Dedifferentiated amniotic fluid mesenchymal stem cell (primary cell): ENCODE measurements at regions not wholly inside any gene's neighbourhood (a gene's known extent, or its start where the extent isn't known, plus 50 kb on each side); places are given as distances from the start of the nearest gene placed in this dataset.

Source experiments
- DNase-seq: peaks from one replicate; pipeline ENCODE4 v3.0.0-alpha.2; 2016; ENCODE audit errors: extremely low spot score

GRCh38 chr11:104830508-104830907, 67.8 kb downstream of the CASP12 start:
- DNase-seq: no peak

DNA sequence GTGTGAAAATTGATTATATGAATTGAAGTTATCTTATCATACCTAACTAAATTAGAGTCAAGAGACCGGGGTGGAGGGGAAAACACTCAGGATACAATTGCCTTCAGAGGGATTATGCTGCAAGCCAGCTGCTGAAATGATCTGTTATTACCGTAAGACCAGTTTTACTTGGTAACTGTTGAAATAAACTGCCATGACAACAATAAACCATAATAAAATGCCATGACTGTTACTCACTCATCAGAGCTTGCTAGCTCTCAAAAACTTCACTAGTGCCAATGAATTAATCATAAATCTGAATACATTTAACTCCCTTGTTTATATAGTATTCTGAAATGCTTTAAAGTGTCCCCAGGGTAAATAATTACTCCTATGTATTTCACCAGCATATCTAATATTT, 68.2 kb downstream of the CASP12 start:
- DNase-seq: peak; percentile 72

GRCh38 chr11:104826772-104827171, 71.5 kb downstream of the CASP12 start:
- no peak for DNase-seq

- DNase-seq: no peak
Measured at GRCh38 chr11:104823657-104824056, 74.6 kb downstream of the CASP12 start.

DNA sequence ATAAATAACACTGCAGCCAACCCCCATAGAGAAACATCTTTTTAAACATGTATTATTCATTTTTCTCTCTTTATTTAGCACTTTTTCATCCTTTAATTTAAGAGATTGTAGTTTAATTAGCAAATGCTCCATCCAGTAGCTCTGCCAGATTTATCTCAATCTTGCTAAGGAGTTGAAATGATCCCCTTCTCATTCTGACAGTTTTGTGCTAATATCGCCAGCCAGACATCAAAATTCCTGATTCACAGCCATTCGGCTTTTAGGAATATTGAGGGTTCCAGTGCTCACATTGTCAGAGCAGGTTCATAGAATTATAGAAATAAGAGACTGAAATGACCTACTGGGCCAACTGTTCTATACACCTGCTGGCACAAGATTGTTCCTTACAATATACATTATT, 77.8 kb downstream of the CASP12 start:
- no peak for DNase-seq

GRCh38 chr11:104819603-104820002, 78.7 kb downstream of the CASP12 start:
- DNase-seq: no peak

- DNase-seq: no peak
Measured at GRCh38 chr11:104819107-104819506, 79.2 kb downstream of the CASP12 start.

DNA sequence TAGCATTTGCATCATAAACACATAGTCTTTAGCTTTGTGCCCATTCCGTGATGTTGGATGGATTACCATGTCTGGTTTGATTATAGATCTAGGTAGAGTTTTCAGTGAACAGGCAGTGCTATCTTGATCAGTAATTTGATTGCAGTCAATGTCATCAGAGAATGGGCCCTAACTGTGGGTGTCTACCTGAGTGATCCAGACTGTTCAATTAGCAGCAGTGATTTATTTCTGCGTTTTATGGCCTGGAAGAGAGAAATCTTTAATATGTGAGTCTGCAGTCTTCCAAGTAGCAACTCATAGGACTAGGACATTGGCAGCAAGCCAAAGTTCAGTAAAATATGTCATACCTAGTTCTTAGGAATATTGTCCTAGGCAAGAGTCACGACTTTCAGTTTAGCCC, 80.3 kb downstream of the CASP12 start:
- no peak for DNase-seq

DNA sequence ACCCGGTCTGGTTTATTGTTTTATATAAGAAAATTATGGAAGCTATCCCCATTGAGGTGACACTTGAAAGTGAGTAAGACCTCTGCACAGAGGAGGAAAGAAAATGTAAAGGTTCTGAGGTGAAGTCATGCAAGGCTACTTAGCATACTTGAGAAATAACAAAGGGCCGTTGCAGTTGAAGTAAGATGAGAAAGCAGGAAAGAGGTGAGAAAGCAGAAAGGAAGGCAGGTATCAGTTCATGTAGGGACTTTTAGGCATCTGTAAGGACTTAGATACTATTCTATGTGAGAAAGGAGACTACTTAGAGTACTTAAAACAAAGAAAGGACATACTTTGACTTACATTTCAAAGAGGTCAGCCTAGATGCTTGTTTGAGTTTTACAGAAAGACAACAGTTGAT, 84.7 kb downstream of the CASP12 start:
- DNase-seq: no peak

GRCh38 chr11:104812103-104812788, 86.0 kb downstream of the CASP12 start:
- DNase-seq: no peak

- DNase-seq: no peak
Measured at GRCh38 chr11:104803776-104804175, 94.5 kb downstream of the CASP12 start.

- DNase-seq: no peak
Measured at GRCh38 chr11:104799251-104799650, 99.0 kb downstream of the CASP12 start.

GRCh38 chr11:104798789-104799188, 99.5 kb downstream of the CASP12 start:
- no peak for DNase-seq

- no peak for DNase-seq
Measured at GRCh38 chr11:104796301-104796700, 102.0 kb downstream of the CASP12 start.

DNA sequence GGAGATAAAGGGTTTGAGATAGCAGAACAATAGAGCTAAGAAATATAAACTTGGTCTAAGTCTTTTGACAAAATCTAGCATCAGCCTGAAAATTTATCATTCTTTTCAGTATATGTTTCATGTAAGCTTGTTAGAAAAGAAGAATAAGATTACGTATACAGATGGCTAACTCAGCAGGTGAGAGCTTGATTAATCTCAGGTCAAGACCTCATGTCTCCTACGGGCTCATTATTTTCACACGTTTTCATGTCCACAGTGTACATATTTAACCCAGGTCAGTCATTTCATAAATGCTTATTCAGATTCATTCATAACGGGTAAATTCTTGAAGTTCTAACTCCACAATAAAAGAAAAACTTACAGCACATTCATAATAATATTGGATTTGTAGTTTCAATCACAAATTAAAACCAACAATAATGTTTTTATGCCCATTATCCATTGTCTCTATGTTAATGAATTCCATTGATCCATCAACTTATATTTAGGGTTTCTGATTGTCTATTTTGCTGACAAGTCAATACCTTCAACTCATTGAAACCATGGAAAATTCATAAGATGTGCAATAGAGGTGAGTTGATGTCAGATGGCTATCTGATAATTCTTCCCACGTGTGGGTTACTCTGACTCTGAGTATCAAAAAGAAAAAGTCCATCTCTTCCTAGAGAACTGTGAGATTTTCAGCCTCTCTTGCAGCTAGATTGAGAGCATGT, 102.6 kb downstream of the CASP12 start:
- DNase-seq: no peak

GRCh38 chr11:104792861-104793260, 105.4 kb downstream of the CASP12 start:
- no peak for DNase-seq

DNA sequence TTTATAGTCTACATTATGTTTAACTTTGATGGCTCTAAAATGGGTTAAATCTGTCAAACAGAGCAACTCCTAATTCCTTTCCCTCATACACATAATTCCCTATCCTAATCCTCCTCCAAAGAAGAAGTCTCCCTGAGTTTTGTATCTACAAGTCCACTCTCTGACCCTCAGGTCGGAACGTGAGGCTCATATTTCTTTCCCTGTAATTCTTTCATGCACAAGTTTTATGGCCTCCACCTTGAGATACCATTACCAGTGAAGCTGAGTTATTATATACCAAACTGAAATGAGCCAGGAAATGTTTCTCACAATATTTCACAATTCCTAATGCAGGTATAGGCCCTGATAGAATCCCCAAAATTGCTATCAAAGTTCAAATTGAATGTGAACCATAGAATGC, 106.4 kb downstream of the CASP12 start:
- DNase-seq: no peak

DNA sequence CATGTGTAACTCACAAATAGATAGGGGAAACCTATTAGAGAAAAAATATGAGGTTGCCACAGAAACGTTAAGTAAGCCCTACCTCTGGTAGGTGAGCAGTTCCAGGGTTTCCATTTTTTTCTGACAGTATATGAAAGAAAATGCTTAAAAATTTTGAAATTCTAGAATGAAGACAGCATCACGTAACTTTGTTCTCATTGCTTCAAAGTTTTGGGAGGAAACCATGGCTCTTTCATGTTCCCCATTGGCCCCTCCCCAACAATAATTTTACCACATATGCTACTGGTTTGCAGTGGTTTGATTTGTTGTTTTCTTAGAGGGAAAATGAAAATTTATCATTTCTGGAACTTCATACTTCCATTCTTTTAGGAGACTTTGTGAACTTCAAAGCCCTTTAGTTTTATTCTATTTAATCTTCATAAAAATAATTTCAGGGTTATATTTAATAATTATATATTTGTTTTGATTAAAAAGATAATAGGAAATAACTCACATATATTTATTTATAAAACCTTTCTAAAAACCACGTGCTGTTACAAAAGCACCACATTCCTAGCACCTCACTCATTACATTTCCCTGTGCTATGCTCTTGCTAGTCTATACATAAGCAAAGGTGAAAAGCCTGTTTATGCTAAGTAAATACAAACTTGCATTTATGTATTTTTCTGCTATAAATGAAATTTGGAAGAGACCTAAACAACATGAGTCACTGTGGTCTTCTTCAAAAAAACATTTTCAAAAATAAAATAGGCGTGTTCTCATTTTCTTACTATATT, 113.4 kb downstream of the CASP12 start:
- no peak for DNase-seq

GRCh38 chr11:104783241-104783640, 115.0 kb downstream of the CASP12 start:
- DNase-seq: no peak

- no peak for DNase-seq
Measured at GRCh38 chr11:104782377-104782754, 115.9 kb downstream of the CASP12 start.

- DNase-seq: no peak
Measured at GRCh38 chr11:104781719-104782376, 116.4 kb downstream of the CASP12 start.

DNA sequence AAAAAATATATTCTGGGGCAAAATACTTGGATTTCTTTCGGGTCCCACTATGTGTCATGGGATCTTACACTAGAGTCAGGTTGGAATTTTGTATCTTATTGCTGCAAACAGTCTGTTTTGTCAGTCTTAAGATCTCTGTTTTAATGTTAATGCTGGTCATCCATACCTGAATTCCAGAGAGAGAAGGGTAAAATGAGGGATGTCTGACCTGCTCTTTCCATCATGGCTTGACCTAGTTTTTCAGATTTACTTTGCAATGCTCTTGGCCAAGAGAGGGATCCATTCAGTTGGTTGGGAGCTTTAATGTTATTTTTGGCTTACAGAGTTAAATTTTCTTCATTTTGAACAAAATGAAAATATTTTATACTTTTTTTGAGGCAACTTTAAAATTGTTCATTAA, 117.2 kb downstream of the CASP12 start:
- no peak for DNase-seq
